Activated CD8-positive, alpha-beta T cell treated with anti-CD3 and anti-CD28 coated beads, Interleukin-2, amount 10 ng/mL, durations not matched to agents 7 days and 5 days (primary cell): ENCODE measurements at regions not wholly inside any gene's neighbourhood (a gene's known extent, or its start where the extent isn't known, plus 50 kb on each side); places are given as distances from the start of the nearest gene placed in this dataset.

Experiments used
- ATAC-seq: fragments of 150-1000 bp; cut with Tn5 transposase; one replicate; pipeline ENCODE4 v1.10.0; 2021; ENCODE audit warnings: moderate library complexity
- CTCF ChIA-PET: fragments of 350-600 bp; sonication (Branson Sonifier 250); formaldehyde crosslinking; loops from one replicate; lab custom pipeline; 2021; ENCODE audit warnings: antibody characterized with exemption; lab: Charles Lee
- POLR2A ChIA-PET: fragments of 350-600 bp; sonication (Branson Sonifier 250); formaldehyde crosslinking; loops from one replicate; lab custom pipeline; 2021; ENCODE audit warnings: antibody characterized with exemption; lab: Charles Lee
- DNase-seq: peaks from one replicate; pipeline ENCODE4 v3.0.0-alpha.2; 2020
- H3K27ac Mint-ChIP-seq: one replicate; pipeline ENCODE4 v1.8.0; 2021; ENCODE audit warnings: mild to moderate bottlenecking, mixed read lengths
- H3K27me3 Mint-ChIP-seq: one replicate; pipeline ENCODE4 v1.8.0; 2021; ENCODE audit warnings: low read depth, mixed read lengths
- H3K36me3 Mint-ChIP-seq: one replicate; pipeline ENCODE4 v1.8.0; 2021; ENCODE audit warnings: low read depth, mixed read lengths
- H3K4me1 Mint-ChIP-seq: one replicate; pipeline ENCODE4 v1.8.0; 2021; ENCODE audit warnings: low read depth, mixed read lengths
- H3K4me3 Mint-ChIP-seq: one replicate; pipeline ENCODE4 v1.8.0; 2021; ENCODE audit warnings: mild to moderate bottlenecking, mixed read lengths
- H3K9me3 Mint-ChIP-seq: one replicate; pipeline ENCODE4 v1.8.0; 2022; ENCODE audit warnings: mixed read lengths; ENCODE audit not compliant: insufficient read depth

DNA sequence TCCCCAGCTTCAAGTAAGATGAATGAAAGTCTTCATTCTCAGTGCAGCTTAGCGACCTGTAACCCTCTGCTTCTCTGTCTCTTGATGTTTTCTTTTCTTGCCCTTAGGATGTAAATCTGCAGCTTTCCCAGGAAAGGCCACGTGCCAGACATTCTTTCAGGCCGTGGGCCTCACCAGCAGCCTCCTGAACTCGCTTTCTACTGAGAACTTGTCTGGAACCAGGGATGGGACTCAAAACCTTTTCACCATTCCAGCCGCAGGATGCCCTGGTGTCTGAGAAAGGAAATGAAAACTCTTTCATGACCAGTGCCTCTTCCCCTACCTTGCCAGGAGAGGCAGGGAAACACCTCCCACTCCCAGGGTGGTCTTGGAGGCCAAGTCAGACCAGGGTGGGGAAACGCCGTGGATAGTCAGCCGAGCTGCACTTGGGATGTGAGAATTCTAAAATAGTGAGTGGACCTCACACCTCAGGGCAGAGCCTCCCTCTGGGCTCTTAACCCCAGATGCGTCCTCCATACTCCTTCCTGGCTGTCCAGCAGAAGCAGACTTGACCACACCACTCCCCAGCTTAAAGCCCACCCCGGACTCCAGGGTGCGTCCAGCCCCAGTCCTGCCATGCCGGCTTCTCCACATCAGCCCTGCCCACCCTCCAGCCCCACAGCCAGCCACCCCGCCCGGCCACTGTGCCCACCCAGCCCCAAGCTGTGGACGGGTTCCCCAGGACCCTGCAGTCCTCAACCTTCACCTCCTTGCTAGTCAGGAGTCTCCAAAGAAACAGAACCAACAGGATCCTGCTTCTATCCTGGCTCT is 115.5 kb downstream of the TWIST2 start:
- DNase-seq (no peak), ATAC-seq (no peak)
- Mint-ChIP-seq H3K9me3 (no peaks in the 10 kb centered on the region), H3K27me3 (peaks cover 10% of the 10 kb centered on the region), H3K27ac (no peak overlapping the region), H3K4me3 (no peak overlapping the region), H3K36me3 (no peaks in the 10 kb centered on the region), H3K4me1 (no peaks in the 10 kb centered on the region)
- CTCF ChIA-PET: no interaction called here
- POLR2A ChIA-PET: no interaction called here

DNA sequence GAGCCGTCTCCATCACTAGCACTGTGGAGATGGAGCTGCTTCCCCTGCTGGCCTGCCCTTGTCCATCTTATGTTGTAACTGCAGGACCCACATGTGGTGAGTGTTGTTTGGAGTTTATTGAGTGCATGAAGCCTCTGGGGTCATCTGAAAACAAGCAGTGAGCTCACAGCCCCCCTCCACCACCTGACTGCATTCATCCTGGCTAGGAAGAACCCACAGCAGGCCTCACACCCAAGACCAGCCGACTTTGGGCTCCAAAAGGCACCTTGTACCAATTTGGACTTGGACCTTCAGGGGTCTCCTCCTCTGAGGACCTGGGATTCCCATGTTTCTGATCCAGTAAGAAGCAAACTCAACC is 116.1 kb downstream of the TWIST2 start:
- ChIA-PET POLR2A (no interaction called here), CTCF (no interaction called here)
- ATAC-seq (no peak), DNase-seq (no peak)
- no peaks in the 10 kb centered on the region for H3K9me3 Mint-ChIP-seq
- H3K27ac Mint-ChIP-seq: no peak overlapping the region
- H3K4me1 Mint-ChIP-seq: no peaks in the 10 kb centered on the region
- H3K36me3 Mint-ChIP-seq: no peaks in the 10 kb centered on the region
- H3K27me3 Mint-ChIP-seq: peaks cover 7% of the 10 kb centered on the region
- no peak overlapping the region for H3K4me3 Mint-ChIP-seq

DNA sequence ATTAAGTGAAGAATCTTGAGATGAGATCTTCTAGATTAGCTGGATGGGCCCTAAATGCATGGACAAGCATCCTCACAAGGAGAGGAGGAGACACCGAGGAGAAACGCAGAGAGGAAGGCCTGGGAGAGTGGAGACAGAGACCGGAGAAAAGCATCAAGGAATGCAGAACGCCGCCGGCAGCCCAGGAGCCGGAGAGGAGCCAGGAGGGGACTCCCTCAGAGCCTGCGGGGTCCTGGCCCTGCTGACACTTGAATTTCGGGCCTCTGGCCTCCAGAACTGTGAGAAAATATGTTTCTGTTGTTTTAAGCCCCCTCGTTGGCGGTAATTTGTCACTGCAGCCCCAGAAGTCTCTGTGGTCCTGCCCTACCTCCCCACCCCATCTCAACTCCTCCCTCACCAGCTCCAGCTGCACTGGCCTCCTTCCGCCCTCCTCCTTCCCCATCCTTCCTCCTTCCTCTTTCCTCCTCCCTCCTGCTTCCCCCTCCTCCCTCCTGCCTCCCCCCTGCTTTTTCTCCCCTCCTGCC is 116.7 kb downstream of the TWIST2 start:
- H3K9me3 Mint-ChIP-seq: no peaks in the 10 kb centered on the region
- DNase-seq (no peak), ATAC-seq (no peak)
- H3K4me3 Mint-ChIP-seq: no peak overlapping the region
- no peaks in the 10 kb centered on the region for H3K4me1 Mint-ChIP-seq
- ChIA-PET POLR2A (no interaction called here), CTCF (no interaction called here)
- H3K36me3 Mint-ChIP-seq: no peaks in the 10 kb centered on the region
- peaks cover 2% of the 10 kb centered on the region for H3K27me3 Mint-ChIP-seq
- H3K27ac Mint-ChIP-seq: no peak overlapping the region

- H3K36me3 Mint-ChIP-seq: no peaks in the 10 kb centered on the region
- H3K27me3 Mint-ChIP-seq: peaks cover 4% of the 10 kb centered on the region
- no peaks in the 10 kb centered on the region for H3K9me3 Mint-ChIP-seq
- no peak overlapping the region for H3K27ac Mint-ChIP-seq
- no peaks in the 10 kb centered on the region for H3K4me1 Mint-ChIP-seq
- ChIA-PET POLR2A (no interaction called here), CTCF (no interaction called here)
- no peak for ATAC-seq
- DNase-seq: no peak
- no peak overlapping the region for H3K4me3 Mint-ChIP-seq
These were observed 117.6 kb downstream of the TWIST2 start for GRCh38 chr2:238965371-238966071.

- Mint-ChIP-seq H3K9me3 (no peaks in the 10 kb centered on the region), H3K4me1 (no peaks in the 10 kb centered on the region), H3K36me3 (no peaks in the 10 kb centered on the region), H3K27ac (no peak overlapping the region), H3K4me3 (no peak overlapping the region), H3K27me3 (peaks cover 4% of the 10 kb centered on the region)
- ChIA-PET CTCF (no interaction called here), POLR2A (no interaction called here)
- ATAC-seq: no peak
- no peak for DNase-seq
These were observed 118.4 kb downstream of the TWIST2 start for GRCh38 chr2:238966072-238966937.

- Mint-ChIP-seq H3K27ac (no peak overlapping the region), H3K9me3 (no peaks in the 10 kb centered on the region), H3K4me3 (no peak overlapping the region), H3K4me1 (no peaks in the 10 kb centered on the region), H3K36me3 (no peaks in the 10 kb centered on the region), H3K27me3 (peaks cover 2% of the 10 kb centered on the region)
- POLR2A ChIA-PET: no interaction called here
- DNase-seq (no peak), ATAC-seq (no peak)
- CTCF ChIA-PET: interaction anchor here (1.5 kb wide), 1 partner anchor 19 kb away, joined by 4 read pairs; no protein-coding TSS in a partner anchor
These were observed 119.4 kb downstream of the TWIST2 start for GRCh38 chr2:238967031-238967977.

DNA sequence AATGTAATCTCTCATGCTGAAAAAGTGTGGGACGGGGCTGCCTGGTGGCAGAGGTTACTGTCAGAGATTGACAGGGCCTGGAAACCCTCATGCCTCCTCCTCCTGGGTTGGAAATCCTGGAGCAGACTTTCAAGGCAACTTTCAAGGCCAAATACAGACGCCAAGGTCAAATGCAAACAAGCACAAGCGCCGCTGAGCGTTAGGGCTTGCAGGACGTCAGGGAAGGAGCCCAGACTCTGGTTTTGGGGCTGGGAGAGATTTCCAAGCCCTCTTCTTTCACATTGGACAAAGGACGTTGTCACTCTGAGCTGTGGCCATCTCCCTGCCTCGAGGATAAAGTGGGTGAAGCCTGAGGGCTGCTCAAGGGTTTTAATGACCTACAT is 120.1 kb downstream of the TWIST2 start:
- Mint-ChIP-seq H3K36me3 (no peaks in the 10 kb centered on the region), H3K4me3 (no peak overlapping the region), H3K4me1 (no peaks in the 10 kb centered on the region), H3K27ac (no peak overlapping the region), H3K9me3 (no peaks in the 10 kb centered on the region), H3K27me3 (peaks cover 2% of the 10 kb centered on the region)
- POLR2A ChIA-PET: no interaction called here
- CTCF ChIA-PET: interaction anchor here (1.5 kb wide), 1 partner anchor 19 kb away, joined by 4 read pairs; no protein-coding TSS in a partner anchor
- ATAC-seq: no peak
- DNase-seq: no peak

GRCh38 chr2:238968616-238969384 is 120.9 kb downstream of the TWIST2 start:
- Mint-ChIP-seq H3K4me1 (no peaks in the 10 kb centered on the region), H3K4me3 (no peak overlapping the region), H3K36me3 (no peaks in the 10 kb centered on the region), H3K9me3 (no peaks in the 10 kb centered on the region), H3K27me3 (peaks cover 2% of the 10 kb centered on the region), H3K27ac (no peak overlapping the region)
- CTCF ChIA-PET: interaction anchor here (1.5 kb wide), 1 partner anchor 20 kb away, joined by 4 read pairs; no protein-coding TSS in a partner anchor
- DNase-seq: no peak
- ATAC-seq: no peak
- POLR2A ChIA-PET: no interaction called here

DNA sequence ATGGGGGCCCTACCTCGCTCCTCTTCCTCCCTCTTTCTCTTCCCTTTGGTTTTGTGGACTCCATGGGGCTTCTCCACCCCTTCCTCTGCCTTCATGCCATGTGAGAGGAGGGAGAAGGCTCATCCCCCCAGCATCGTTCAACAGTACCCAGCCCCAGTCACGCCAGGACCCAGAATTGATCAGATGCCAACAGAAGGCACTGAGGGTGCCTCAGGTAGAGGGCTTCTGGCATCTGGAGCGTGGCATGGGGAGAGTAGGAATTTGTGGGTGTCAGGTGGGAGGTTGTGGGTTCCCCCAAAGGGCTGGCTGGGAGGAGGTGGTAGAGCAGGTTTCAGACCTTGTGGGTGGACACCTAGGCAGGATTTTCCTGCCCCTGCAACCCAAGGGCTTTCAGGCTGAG is 122.0 kb downstream of the TWIST2 start:
- Mint-ChIP-seq H3K27ac (no peak overlapping the region), H3K36me3 (no peaks in the 10 kb centered on the region), H3K4me1 (no peaks in the 10 kb centered on the region), H3K27me3 (peaks cover 2% of the 10 kb centered on the region), H3K9me3 (no peaks in the 10 kb centered on the region), H3K4me3 (no peak overlapping the region)
- CTCF ChIA-PET: no interaction called here
- POLR2A ChIA-PET: no interaction called here
- DNase-seq (no peak), ATAC-seq (no peak)

DNA sequence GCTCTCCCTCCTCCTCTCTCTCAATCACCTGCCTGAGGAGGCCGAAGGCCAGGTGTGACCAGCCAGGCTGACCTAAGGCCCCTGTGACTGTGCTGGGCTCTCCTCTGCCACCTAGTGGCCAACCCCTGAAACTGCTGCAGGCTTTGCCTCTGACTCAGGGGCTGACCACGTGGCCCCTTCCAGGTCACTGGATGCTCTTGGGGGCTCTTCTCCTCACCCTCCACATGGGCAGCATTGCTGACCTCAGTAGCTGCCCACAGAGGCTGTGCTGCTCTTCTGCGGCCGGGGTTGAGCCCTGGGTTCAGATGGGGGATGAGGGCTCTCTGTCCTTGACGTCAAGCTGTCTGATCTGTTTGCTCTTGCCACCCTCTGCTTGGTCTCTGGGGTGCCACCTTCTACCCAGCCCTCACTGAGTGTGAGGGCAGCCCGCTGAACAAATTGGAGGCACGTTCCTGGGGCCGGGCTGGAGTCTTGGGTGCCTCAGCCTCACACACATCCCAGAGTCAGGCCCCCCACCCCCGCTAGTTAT is 122.7 kb downstream of the TWIST2 start:
- H3K27me3 Mint-ChIP-seq: peaks cover 4% of the 10 kb centered on the region
- ATAC-seq (peak; percentile 57), DNase-seq (peak; percentile 48)
- H3K4me3 Mint-ChIP-seq: no peak overlapping the region
- no peaks in the 10 kb centered on the region for H3K4me1 Mint-ChIP-seq
- ChIA-PET CTCF (interaction anchor here (1.0 kb wide), 1 partner anchor 20 kb away, joined by 3 read pairs; no protein-coding TSS in a partner anchor), POLR2A (no interaction called here)
- peaks cover 6% of the 10 kb centered on the region for H3K9me3 Mint-ChIP-seq
- H3K36me3 Mint-ChIP-seq: no peaks in the 10 kb centered on the region
- no peak overlapping the region for H3K27ac Mint-ChIP-seq
